Inflammatory macrophage treated with lipopolysaccharide for 1 hour (primary cell): ENCODE measurements at regions not wholly inside any gene's neighbourhood (a gene's known extent, or its start where the extent isn't known, plus 50 kb on each side); places are given as distances from the start of the nearest gene placed in this dataset.
A peak's percentile ranks its signal among the peaks of the same experiment; 100 is the strongest.
"Not testable (repeated sequence)": the region's sequence is repeated elsewhere in the genome, so short reads cannot be mapped to it uniquely, and the experiment has no call there.

ENCODE experiments used
- DNase-seq, 2 donors: peaks; one replicate each; pipeline ENCODE4 v3.0.0-alpha.2; 2020 to 2022

- not testable (repeated sequence) for DNase-seq
These were observed 64.0 kb downstream of the OR4F15 start for GRCh38 chr15:101876031-101876430.

- not testable (repeated sequence) for DNase-seq
These were observed 65.6 kb downstream of the OR4F15 start for GRCh38 chr15:101877649-101878048.

GRCh38 chr15:101912349-101913287 is 100.6 kb downstream of the OR4F15 start:
- not testable (repeated sequence) for DNase-seq

- not testable (repeated sequence) for DNase-seq
These were observed 112.6 kb downstream of the OR4F15 start for GRCh38 chr15:101924554-101924953.

GRCh38 chr15:101934506-101934905 is 122.5 kb downstream of the OR4F15 start:
- not testable (repeated sequence) for DNase-seq

- DNase-seq: not testable (repeated sequence)
These were observed 125.4 kb downstream of the OR4F15 start for GRCh38 chr15:101937362-101937761.

- DNase-seq: not testable (repeated sequence)
These were observed 126.6 kb downstream of the OR4F15 start for GRCh38 chr15:101938555-101938954.

- not testable (repeated sequence) for DNase-seq
These were observed 133.9 kb downstream of the OR4F15 start for GRCh38 chr15:101945896-101946295.

GRCh38 chr15:101948491-101949010 is 136.5 kb downstream of the OR4F15 start:
- not testable (repeated sequence) for DNase-seq

GRCh38 chr15:101949380-101950065 is 137.5 kb downstream of the OR4F15 start:
- not testable (repeated sequence) for DNase-seq

- not testable (repeated sequence) for DNase-seq
These were observed 142.0 kb downstream of the OR4F15 start for GRCh38 chr15:101953993-101954392.

GRCh38 chr15:101955840-101956239 is 143.8 kb downstream of the OR4F15 start:
- DNase-seq: not testable (repeated sequence)

- DNase-seq: not testable (repeated sequence)
These were observed 146.7 kb downstream of the OR4F15 start for GRCh38 chr15:101958656-101959055.

- not testable (repeated sequence) for DNase-seq
These were observed 149.3 kb downstream of the OR4F15 start for GRCh38 chr15:101961263-101961662.

GRCh38 chr15:101961765-101962164 is 149.8 kb downstream of the OR4F15 start:
- not testable (repeated sequence) for DNase-seq

- not testable (repeated sequence) for DNase-seq
These were observed 151.7 kb downstream of the OR4F15 start for GRCh38 chr15:101963687-101964086.

- not testable (repeated sequence) for DNase-seq
These were observed 153.4 kb downstream of the OR4F15 start for GRCh38 chr15:101965353-101965752.

GRCh38 chr15:101965860-101966259 is 153.9 kb downstream of the OR4F15 start:
- DNase-seq: not testable (repeated sequence)

- not testable (repeated sequence) for DNase-seq
These were observed 155.4 kb downstream of the OR4F15 start for GRCh38 chr15:101967364-101967763.

GRCh38 chr15:101970605-101971004 is 158.6 kb downstream of the OR4F15 start:
- not testable (repeated sequence) for DNase-seq

- not testable (repeated sequence) for DNase-seq
These were observed 165.3 kb downstream of the OR4F15 start for GRCh38 chr15:101977281-101977680.

- DNase-seq: peak in 1 of 2 donors; percentile 10
These were observed 168.4 kb downstream of the OR4F15 start for GRCh38 chr15:101980206-101980910.
